DND-41 (cell line): ENCODE measurements at regions not wholly inside any gene's neighbourhood (a gene's known extent, or its start where the extent isn't known, plus 50 kb on each side); places are given as distances from the start of the nearest gene placed in this dataset.

Experiments
- EZH2 ChIP-seq: IDR thresholded peaks from 3 replicates; pipeline ENCODE4 v1.6.1; 2012; ENCODE audit warnings: borderline replicate concordance, low read depth, mild to moderate bottlenecking, moderate library complexity, low read length, inconsistent platforms; ENCODE audit not compliant: severe bottlenecking
- TF ChIP-seq, protein P1 (sequence below): IDR thresholded peaks from 2 replicates; pipeline ENCODE4 v1.5.1; 2012; ENCODE audit warnings: borderline replicate concordance, low read length, moderate library complexity, mild to moderate bottlenecking; ENCODE audit not compliant: poor library complexity, severe bottlenecking; ENCODE audit errors: extremely low read depth

- TF ChIP-seq, protein P1, sequence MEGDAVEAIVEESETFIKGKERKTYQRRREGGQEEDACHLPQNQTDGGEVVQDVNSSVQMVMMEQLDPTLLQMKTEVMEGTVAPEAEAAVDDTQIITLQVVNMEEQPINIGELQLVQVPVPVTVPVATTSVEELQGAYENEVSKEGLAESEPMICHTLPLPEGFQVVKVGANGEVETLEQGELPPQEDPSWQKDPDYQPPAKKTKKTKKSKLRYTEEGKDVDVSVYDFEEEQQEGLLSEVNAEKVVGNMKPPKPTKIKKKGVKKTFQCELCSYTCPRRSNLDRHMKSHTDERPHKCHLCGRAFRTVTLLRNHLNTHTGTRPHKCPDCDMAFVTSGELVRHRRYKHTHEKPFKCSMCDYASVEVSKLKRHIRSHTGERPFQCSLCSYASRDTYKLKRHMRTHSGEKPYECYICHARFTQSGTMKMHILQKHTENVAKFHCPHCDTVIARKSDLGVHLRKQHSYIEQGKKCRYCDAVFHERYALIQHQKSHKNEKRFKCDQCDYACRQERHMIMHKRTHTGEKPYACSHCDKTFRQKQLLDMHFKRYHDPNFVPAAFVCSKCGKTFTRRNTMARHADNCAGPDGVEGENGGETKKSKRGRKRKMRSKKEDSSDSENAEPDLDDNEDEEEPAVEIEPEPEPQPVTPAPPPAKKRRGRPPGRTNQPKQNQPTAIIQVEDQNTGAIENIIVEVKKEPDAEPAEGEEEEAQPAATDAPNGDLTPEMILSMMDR: no peak
- TF ChIP-seq EZH2: no peak
Measured at GRCh38 chr4:19720610-19721009, 531.1 kb upstream of the SLIT2 start.
